ENCODE measurements at regions not wholly inside any gene's neighbourhood (a gene's known extent, or its start where the extent isn't known, plus 50 kb on each side); places are given as distances from the start of the nearest gene placed in this dataset.

- H3K4me3 ChIP-seq (replicated peaks; ENCODE audit: low read depth, low read length), result no peak overlapping the region
- TF ChIP-seq CTCF (IDR thresholded peaks at IDR 0.05; ENCODE audit: low read length, missing control alignments), result no peak
Measured at GRCh38 chr9:1151691-1152090, 101.5 kb downstream of the DMRT2 start.

GRCh38 chr9:1152171-1152570 is 102.0 kb downstream of the DMRT2 start:
- DNase-seq (ENCODE audit: low read depth), result no peak
- H3K4me3 ChIP-seq (replicated peaks; ENCODE audit: low read depth, low read length), result no peak overlapping the region
- TF ChIP-seq CTCF (IDR thresholded peaks at IDR 0.05; ENCODE audit: low read length, missing control alignments), result no peak

More at GRCh38 chr9:1151691-1152090, 101.5 kb downstream of the DMRT2 start:
- DNase-seq (ENCODE audit: low read depth), result no peak

- no peak for TF ChIP-seq CTCF (IDR thresholded peaks at IDR 0.05; ENCODE audit: low read length, missing control alignments)
- no peak overlapping the region for H3K4me3 ChIP-seq (replicated peaks; ENCODE audit: low read depth, low read length)
- DNase-seq (ENCODE audit: low read depth), result no peak
Measured at GRCh38 chr9:1154739-1155138, 104.6 kb downstream of the DMRT2 start.

- no peak for DNase-seq (ENCODE audit: low read depth)
- TF ChIP-seq CTCF (IDR thresholded peaks at IDR 0.05; ENCODE audit: low read length, missing control alignments), result no peak
- no peak overlapping the region for H3K4me3 ChIP-seq (replicated peaks; ENCODE audit: low read depth, low read length)
Measured at GRCh38 chr9:1155602-1156001, 105.4 kb downstream of the DMRT2 start.

GRCh38 chr9:1156794-1157550 is 106.8 kb downstream of the DMRT2 start:
- no peak for DNase-seq (ENCODE audit: low read depth)
- TF ChIP-seq CTCF (IDR thresholded peaks at IDR 0.05; ENCODE audit: low read length, missing control alignments), result no peak
- no peak overlapping the region for H3K4me3 ChIP-seq (replicated peaks; ENCODE audit: low read depth, low read length)

GRCh38 chr9:1157836-1158235 is 107.7 kb downstream of the DMRT2 start:
- no peak for DNase-seq (ENCODE audit: low read depth)
- no peak overlapping the region for H3K4me3 ChIP-seq (replicated peaks; ENCODE audit: low read depth, low read length)
- no peak for TF ChIP-seq CTCF (IDR thresholded peaks at IDR 0.05; ENCODE audit: low read length, missing control alignments)

GRCh38 chr9:1170918-1171317 is 120.8 kb downstream of the DMRT2 start:
- TF ChIP-seq CTCF (IDR thresholded peaks at IDR 0.05; ENCODE audit: low read length, missing control alignments), result no peak
- no peak for DNase-seq (ENCODE audit: low read depth)
- H3K4me3 ChIP-seq (replicated peaks; ENCODE audit: low read depth, low read length), result no peak overlapping the region

Data from fibroblast of pulmonary artery (primary cell).